ENCODE measurements at regions not wholly inside any gene's neighbourhood (a gene's known extent, or its start where the extent isn't known, plus 50 kb on each side); places are given as distances from the start of the nearest gene placed in this dataset.
A peak's percentile ranks its signal among the peaks of the same experiment; 100 is the strongest.

DNA sequence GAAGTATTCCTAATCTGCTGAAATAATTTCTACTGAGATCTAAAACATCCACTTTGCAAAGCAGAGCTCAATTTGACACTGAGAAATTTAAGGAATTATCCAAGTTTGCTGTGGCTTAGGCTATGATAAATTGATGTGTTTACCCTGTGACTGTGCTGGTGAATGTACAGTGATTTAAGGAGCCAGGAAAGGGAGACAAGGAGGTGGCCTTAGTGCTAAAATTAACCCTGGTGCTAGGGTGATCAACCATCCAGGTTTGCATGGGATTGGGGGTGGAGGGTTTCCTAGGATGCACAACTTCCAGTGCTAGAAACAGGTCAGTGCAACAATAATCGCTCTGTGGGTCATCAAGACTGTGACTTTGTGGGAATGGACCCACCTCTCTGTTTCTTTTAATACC lies 307.5 kb upstream of the SPRED2 start:
- Histone ChIP-seq H3K23ac (ENCODE audit: low read length) (no peak overlapping the region), H3K79me1 (ENCODE audit: low read length) (no peaks in the 10 kb centered on the region), H4K8ac (ENCODE audit: low read depth, low read length) (no peak overlapping the region), H3K4me1 (ENCODE audit: control insufficient read depth in 1 of 2, insufficient read depth in 2 of 2, low read length in 2 of 2) (no peaks in the 10 kb centered on the region), H3K4ac (ENCODE audit: low read depth, low read length) (no peak overlapping the region), H2AFZ (ENCODE audit: insufficient read depth, low read length, poor library complexity) (no peak overlapping the region), H3K14ac (ENCODE audit: low read length) (no peak overlapping the region), H4K12ac (ENCODE audit: low read depth, low read length) (no peak overlapping the region), H4K91ac (ENCODE audit: low read depth, low read length) (no peak overlapping the region), H2BK120ac (ENCODE audit: insufficient read depth, low read length, poor library complexity) (no peak overlapping the region), H3K9me3 (ENCODE audit: insufficient read depth, low read depth, low read length) (no peaks in the 10 kb centered on the region), H3K79me2 (ENCODE audit: control insufficient read depth, insufficient read depth, low read length, poor library complexity) (no peaks in the 10 kb centered on the region), H2AK5ac (ENCODE audit: low read length) (no peak overlapping the region), H3K9ac (ENCODE audit: low read length) (no peak overlapping the region), H3K27me3 (ENCODE audit: insufficient read depth, low read length) (no peaks in the 10 kb centered on the region), H3K4me2 (ENCODE audit: low read length) (no peak overlapping the region), H2BK12ac (ENCODE audit: low read length) (no peak overlapping the region), H2BK5ac (ENCODE audit: low read depth, low read length, poor library complexity) (no peak overlapping the region), H3K27ac (ENCODE audit: low read depth, low read length) (no peak overlapping the region), H3K18ac (ENCODE audit: low read length) (no peak overlapping the region), H3K36me3 (ENCODE audit: control insufficient read depth in 1 of 2, insufficient read depth in 2 of 2, low read length in 2 of 2) (no peaks in the 10 kb centered on the region), H3K4me3 (ENCODE audit: low read depth, low read length) (no peak overlapping the region)
- WGBS (ENCODE audit: extremely low coverage, insufficient coverage, insufficient read length): no CpG with 5 or more reads among the region's 1 CpG
- no peak for DNase-seq

DNA sequence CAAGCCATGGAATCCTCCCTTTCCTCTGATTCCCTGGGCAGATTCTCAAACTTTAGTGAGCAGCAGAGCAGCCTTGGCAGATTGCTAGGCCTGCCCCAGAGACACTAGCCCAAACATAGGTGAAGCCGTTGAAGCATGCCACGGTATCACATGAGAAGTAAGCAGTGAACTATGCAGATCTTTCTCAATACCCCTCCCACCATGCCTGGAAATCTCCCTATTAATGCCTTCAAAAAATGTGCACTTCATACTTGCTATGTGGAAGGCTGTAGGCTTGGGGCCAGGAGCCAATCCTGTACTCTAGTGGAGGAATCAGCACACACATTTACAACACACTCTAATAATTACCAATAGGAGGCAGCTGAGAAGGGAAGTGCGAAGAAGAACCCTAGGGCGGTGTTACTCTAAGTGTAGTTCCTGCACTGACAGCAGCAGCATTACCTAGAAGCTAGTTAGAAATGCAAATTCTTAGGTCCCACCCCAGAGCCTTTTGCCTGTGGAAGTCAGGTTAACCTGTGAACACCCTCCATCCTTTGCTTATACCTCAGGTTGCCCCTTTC lies 305.1 kb upstream of the SPRED2 start:
- Histone ChIP-seq H4K12ac (ENCODE audit: low read depth, low read length) (no peak overlapping the region), H4K8ac (ENCODE audit: low read depth, low read length) (no peak overlapping the region), H3K79me1 (ENCODE audit: low read length) (no peaks in the 10 kb centered on the region), H3K27me3 (ENCODE audit: insufficient read depth, low read length) (no peaks in the 10 kb centered on the region), H3K14ac (ENCODE audit: low read length) (no peak overlapping the region), H3K9me3 (ENCODE audit: insufficient read depth, low read depth, low read length) (no peaks in the 10 kb centered on the region), H2AK5ac (ENCODE audit: low read length) (no peak overlapping the region), H2BK5ac (ENCODE audit: low read depth, low read length, poor library complexity) (no peak overlapping the region), H3K23ac (ENCODE audit: low read length) (no peak overlapping the region), H3K18ac (ENCODE audit: low read length) (no peak overlapping the region), H3K4me3 (ENCODE audit: low read depth, low read length) (no peak overlapping the region), H2BK12ac (ENCODE audit: low read length) (no peak overlapping the region), H3K36me3 (ENCODE audit: control insufficient read depth in 1 of 2, insufficient read depth in 2 of 2, low read length in 2 of 2) (no peaks in the 10 kb centered on the region), H3K4me1 (ENCODE audit: control insufficient read depth in 1 of 2, insufficient read depth in 2 of 2, low read length in 2 of 2) (no peaks in the 10 kb centered on the region), H3K27ac (ENCODE audit: low read depth, low read length) (no peak overlapping the region), H4K91ac (ENCODE audit: low read depth, low read length) (no peak overlapping the region), H2BK120ac (ENCODE audit: insufficient read depth, low read length, poor library complexity) (no peak overlapping the region), H3K9ac (ENCODE audit: low read length) (no peak overlapping the region), H3K4me2 (ENCODE audit: low read length) (no peak overlapping the region), H2AFZ (ENCODE audit: insufficient read depth, low read length, poor library complexity) (no peak overlapping the region), H3K79me2 (ENCODE audit: control insufficient read depth, insufficient read depth, low read length, poor library complexity) (no peaks in the 10 kb centered on the region), H3K4ac (ENCODE audit: low read depth, low read length) (no peak overlapping the region)
- WGBS (ENCODE audit: extremely low coverage, insufficient coverage, insufficient read length): no CpG with 5 or more reads among the region's 4 CpGs
- DNase-seq: peak; percentile 80 to 86

DNA sequence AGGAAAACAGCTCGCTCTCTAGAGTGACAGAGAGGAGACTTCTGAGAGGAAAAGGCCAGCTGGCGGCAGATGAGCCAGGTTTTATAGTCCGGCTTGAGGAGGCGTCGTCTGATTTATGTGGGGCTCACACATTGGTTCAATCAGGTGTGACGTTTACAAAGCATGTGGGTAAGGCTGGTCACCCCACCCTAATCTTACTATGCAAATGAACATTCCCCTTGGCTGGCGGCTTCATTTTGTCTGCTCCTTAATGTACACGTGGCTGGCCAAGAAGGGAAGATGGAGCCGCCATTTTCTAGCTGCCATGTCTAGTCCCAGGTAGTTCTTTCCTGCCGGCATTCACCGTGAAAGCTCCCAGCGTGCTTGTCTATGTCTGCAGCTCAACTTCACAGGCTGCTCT lies 299.1 kb upstream of the SPRED2 start:
- H3K27ac ChIP-seq (ENCODE audit: low read depth, low read length): no peak overlapping the region
- H2BK5ac ChIP-seq (ENCODE audit: low read depth, low read length, poor library complexity): no peak overlapping the region
- H4K91ac ChIP-seq (ENCODE audit: low read depth, low read length): no peak overlapping the region
- H2BK120ac ChIP-seq (ENCODE audit: insufficient read depth, low read length, poor library complexity): no peak overlapping the region
- H3K18ac ChIP-seq (ENCODE audit: low read length): no peak overlapping the region
- no peak overlapping the region for H3K4ac ChIP-seq (ENCODE audit: low read depth, low read length)
- no peak overlapping the region for H3K9ac ChIP-seq (ENCODE audit: low read length)
- H2AK5ac ChIP-seq (ENCODE audit: low read length): no peak overlapping the region
- H3K4me1 ChIP-seq (ENCODE audit: control insufficient read depth in 1 of 2, insufficient read depth in 2 of 2, low read length in 2 of 2): no peaks in the 10 kb centered on the region
- DNase-seq: no peak
- no peaks in the 10 kb centered on the region for H3K79me1 ChIP-seq (ENCODE audit: low read length)
- no peak overlapping the region for H3K14ac ChIP-seq (ENCODE audit: low read length)
- no peak overlapping the region for H3K4me3 ChIP-seq (ENCODE audit: low read depth, low read length)
- H2BK12ac ChIP-seq (ENCODE audit: low read length): no peak overlapping the region
- WGBS (ENCODE audit: extremely low coverage, insufficient coverage, insufficient read length): no CpG with 5 or more reads among the region's 12 CpGs
- no peaks in the 10 kb centered on the region for H3K79me2 ChIP-seq (ENCODE audit: control insufficient read depth, insufficient read depth, low read length, poor library complexity)
- H3K9me3 ChIP-seq (ENCODE audit: insufficient read depth, low read depth, low read length): no peaks in the 10 kb centered on the region
- no peak overlapping the region for H4K12ac ChIP-seq (ENCODE audit: low read depth, low read length)
- no peak overlapping the region for H3K4me2 ChIP-seq (ENCODE audit: low read length)
- no peaks in the 10 kb centered on the region for H3K27me3 ChIP-seq (ENCODE audit: insufficient read depth, low read length)
- H2AFZ ChIP-seq (ENCODE audit: insufficient read depth, low read length, poor library complexity): no peak overlapping the region
- H3K23ac ChIP-seq (ENCODE audit: low read length): no peak overlapping the region
- H3K36me3 ChIP-seq (ENCODE audit: control insufficient read depth in 1 of 2, insufficient read depth in 2 of 2, low read length in 2 of 2): no peaks in the 10 kb centered on the region
- no peak overlapping the region for H4K8ac ChIP-seq (ENCODE audit: low read depth, low read length)

- no peak overlapping the region for H4K8ac ChIP-seq (ENCODE audit: low read depth, low read length)
- H4K91ac ChIP-seq (ENCODE audit: low read depth, low read length): no peak overlapping the region
- no peak overlapping the region for H2AFZ ChIP-seq (ENCODE audit: insufficient read depth, low read length, poor library complexity)
- no peak for DNase-seq
- no peak overlapping the region for H2BK5ac ChIP-seq (ENCODE audit: low read depth, low read length, poor library complexity)
- H3K14ac ChIP-seq (ENCODE audit: low read length): no peak overlapping the region
- H3K36me3 ChIP-seq (ENCODE audit: control insufficient read depth in 1 of 2, insufficient read depth in 2 of 2, low read length in 2 of 2): no peaks in the 10 kb centered on the region
- no peak overlapping the region for H3K18ac ChIP-seq (ENCODE audit: low read length)
- no peak overlapping the region for H2BK120ac ChIP-seq (ENCODE audit: insufficient read depth, low read length, poor library complexity)
- no peak overlapping the region for H3K23ac ChIP-seq (ENCODE audit: low read length)
- H3K9ac ChIP-seq (ENCODE audit: low read length): no peak overlapping the region
- H3K4me3 ChIP-seq (ENCODE audit: low read depth, low read length): no peak overlapping the region
- no peaks in the 10 kb centered on the region for H3K79me2 ChIP-seq (ENCODE audit: control insufficient read depth, insufficient read depth, low read length, poor library complexity)
- H3K4me1 ChIP-seq (ENCODE audit: control insufficient read depth in 1 of 2, insufficient read depth in 2 of 2, low read length in 2 of 2): no peaks in the 10 kb centered on the region
- no peaks in the 10 kb centered on the region for H3K27me3 ChIP-seq (ENCODE audit: insufficient read depth, low read length)
- no peaks in the 10 kb centered on the region for H3K9me3 ChIP-seq (ENCODE audit: insufficient read depth, low read depth, low read length)
- no CpG with 5 or more reads among the region's 3 CpGs for WGBS (ENCODE audit: extremely low coverage, insufficient coverage, insufficient read length)
- no peak overlapping the region for H3K4ac ChIP-seq (ENCODE audit: low read depth, low read length)
- H2BK12ac ChIP-seq (ENCODE audit: low read length): no peak overlapping the region
- no peak overlapping the region for H2AK5ac ChIP-seq (ENCODE audit: low read length)
- H3K27ac ChIP-seq (ENCODE audit: low read depth, low read length): no peak overlapping the region
- H3K79me1 ChIP-seq (ENCODE audit: low read length): no peaks in the 10 kb centered on the region
- H4K12ac ChIP-seq (ENCODE audit: low read depth, low read length): no peak overlapping the region
- no peak overlapping the region for H3K4me2 ChIP-seq (ENCODE audit: low read length)
Observed at GRCh38 chr2:65730186-65730585, 297.8 kb upstream of the SPRED2 start.
